ENCODE measurements at regions not wholly inside any gene's neighbourhood (a gene's known extent, or its start where the extent isn't known, plus 50 kb on each side); places are given as distances from the start of the nearest gene placed in this dataset.

DNA sequence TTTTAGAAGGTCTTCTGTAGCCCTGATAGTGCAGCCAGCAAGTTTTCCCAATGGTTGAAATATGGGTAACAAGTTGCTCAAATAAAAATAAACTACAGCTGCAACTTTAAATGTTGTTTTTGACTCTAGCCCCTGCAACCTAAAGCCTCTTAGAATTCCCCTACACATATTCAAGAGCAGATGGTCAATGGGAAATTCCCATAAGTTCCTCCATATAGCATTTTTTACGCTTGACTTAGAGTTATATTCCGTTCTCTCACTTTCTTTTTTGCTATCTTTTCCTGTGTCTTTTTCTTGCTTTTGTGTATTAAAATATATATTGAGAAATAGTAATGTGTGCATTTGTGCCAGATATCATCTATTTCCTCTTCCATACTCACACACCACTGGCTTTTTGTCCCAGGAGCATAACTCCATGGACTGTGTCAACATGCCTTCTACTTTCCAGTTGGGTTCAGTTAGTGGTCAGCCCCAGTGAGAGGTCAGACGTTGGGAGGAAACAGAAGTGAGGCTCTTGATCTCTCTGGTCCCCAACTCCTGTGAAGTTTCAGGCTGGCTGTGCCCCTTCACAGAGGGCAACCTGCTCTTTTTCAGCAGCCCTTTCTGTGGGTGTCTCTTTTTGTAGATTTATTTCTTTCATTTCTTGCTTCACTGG lies 63.3 kb upstream of the TP63 start:
- no peak for DNase-seq (ENCODE audit: extremely low read depth, low read depth)
- TF ChIP-seq, protein P1, sequence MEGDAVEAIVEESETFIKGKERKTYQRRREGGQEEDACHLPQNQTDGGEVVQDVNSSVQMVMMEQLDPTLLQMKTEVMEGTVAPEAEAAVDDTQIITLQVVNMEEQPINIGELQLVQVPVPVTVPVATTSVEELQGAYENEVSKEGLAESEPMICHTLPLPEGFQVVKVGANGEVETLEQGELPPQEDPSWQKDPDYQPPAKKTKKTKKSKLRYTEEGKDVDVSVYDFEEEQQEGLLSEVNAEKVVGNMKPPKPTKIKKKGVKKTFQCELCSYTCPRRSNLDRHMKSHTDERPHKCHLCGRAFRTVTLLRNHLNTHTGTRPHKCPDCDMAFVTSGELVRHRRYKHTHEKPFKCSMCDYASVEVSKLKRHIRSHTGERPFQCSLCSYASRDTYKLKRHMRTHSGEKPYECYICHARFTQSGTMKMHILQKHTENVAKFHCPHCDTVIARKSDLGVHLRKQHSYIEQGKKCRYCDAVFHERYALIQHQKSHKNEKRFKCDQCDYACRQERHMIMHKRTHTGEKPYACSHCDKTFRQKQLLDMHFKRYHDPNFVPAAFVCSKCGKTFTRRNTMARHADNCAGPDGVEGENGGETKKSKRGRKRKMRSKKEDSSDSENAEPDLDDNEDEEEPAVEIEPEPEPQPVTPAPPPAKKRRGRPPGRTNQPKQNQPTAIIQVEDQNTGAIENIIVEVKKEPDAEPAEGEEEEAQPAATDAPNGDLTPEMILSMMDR (IDR thresholded peaks at IDR 0.05; ENCODE audit: low read depth, low read length) = no peak

DNA sequence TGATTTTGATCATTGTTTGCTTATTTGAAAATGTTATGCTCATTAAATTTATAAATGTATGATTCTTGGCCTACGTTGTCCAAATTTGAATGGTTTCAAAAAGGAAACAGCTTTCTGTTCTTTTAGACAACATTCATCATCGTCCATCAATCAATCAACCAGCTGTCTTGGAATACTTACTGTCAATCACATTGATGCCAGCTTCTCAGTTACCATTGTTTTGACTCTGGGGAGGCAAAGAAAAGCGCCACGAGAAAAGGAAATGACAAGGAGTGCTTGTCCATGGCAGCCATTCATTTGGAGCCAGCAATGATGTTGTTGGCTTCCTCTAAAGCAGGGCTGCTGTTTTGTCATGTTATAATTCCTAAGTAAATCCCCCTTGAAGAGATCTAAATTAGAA lies 62.2 kb upstream of the TP63 start:
- DNase-seq (ENCODE audit: extremely low read depth, low read depth) = no peak
- TF ChIP-seq, protein P1 (IDR thresholded peaks at IDR 0.05; ENCODE audit: low read depth, low read length) = no peak

DNA sequence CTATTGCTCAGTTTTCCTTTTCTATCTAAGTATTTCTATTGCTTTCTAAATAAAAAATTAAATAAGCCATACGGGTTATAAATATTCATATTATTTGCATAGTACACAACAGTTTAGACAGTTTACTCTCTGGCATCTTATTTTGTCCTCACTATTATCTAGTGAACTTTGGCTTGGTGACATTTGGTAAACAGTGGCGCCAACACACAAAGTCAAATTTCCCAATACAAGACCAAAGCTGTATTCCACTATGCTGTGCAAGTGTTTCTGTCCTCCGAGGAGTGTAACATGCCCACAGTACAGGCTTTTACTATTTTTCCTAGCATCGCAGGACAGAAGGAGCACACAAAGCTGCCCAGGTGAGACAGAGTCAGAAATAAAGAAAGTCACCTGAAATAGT lies 61.7 kb upstream of the TP63 start:
- no peak for DNase-seq (ENCODE audit: extremely low read depth, low read depth)
- TF ChIP-seq, protein P1 (IDR thresholded peaks at IDR 0.05; ENCODE audit: low read depth, low read length) = no peak

DNA sequence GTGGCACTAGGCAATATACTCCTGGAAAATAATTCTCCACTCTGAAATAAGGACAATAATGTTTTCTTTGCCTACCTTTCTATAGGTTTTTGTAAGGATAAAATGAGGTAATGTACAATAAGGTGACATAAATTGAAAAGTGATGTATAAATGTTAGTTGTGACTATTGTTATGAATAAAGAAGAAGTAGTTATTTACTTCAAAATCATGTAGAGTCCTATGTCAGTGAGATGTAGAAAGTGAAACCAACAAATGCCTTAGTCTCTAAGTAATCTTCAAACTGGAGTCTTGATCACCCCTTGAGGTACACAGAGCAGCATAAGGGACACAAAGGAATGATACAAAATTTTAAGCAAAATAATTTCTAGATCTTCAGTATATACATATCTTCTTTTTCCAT lies 60.3 kb upstream of the TP63 start:
- TF ChIP-seq, protein P1 (IDR thresholded peaks at IDR 0.05; ENCODE audit: low read depth, low read length) = no peak
- DNase-seq (ENCODE audit: extremely low read depth, low read depth) = no peak

DNA sequence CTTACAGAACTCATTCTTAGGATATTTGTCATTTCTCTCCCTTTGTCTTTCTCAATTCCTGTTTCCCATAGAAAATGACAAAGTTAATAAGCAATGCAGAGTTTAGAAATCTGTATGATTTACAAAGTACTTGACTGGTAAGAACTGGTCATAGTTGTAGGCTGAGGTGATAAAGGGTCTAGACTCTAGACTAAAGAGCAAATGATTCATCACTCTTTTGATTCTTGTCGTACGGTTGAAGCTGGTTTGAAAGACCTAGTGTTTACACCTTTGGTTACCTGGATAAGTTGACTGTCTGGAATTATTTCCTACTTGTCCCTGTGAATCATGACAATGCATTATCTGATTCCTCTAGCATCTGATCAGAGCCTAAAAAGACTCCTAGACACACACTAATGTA lies 58.9 kb upstream of the TP63 start:
- DNase-seq (ENCODE audit: extremely low read depth, low read depth) = no peak
- TF ChIP-seq, protein P1 (IDR thresholded peaks at IDR 0.05; ENCODE audit: low read depth, low read length) = no peak

DNA sequence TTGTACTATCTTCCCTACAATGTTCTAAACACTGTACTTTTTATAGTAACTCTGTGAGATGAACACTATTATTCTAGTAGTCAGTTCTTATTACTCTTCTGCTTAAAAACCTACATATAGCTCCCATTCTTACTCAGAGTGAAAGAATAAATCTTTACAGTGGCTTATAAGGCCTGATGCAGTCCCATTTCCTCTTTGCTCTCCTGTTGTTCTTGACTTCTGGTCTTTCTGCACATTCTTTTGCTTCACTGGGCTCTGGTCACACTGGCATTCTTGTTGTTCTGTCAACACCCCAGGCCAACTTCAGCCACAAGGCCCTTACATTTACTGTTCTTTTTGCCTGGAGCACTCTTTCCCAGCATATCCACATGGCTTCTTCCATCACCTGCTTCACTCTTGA lies 58.2 kb upstream of the TP63 start:
- TF ChIP-seq, protein P1 (IDR thresholded peaks at IDR 0.05; ENCODE audit: low read depth, low read length) = no peak
- no peak for DNase-seq (ENCODE audit: extremely low read depth, low read depth)

DNA sequence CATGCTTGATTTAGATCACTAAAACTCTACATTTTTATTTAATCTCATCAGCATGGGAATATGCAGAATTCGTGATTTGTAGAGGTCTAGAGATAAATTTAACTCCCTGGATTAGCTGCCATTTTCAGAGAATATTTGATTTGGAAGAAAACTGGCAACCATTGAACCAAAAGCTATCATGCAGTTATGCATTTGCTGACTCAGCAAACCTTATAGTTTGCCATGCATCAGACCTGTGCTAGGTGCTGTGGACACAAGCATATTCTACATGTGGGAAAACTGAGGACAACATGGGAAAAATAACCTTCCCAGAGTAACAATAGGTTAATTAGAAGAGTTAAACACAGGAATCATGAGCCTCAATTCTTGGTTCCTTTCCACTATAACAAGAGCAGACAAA lies 54.7 kb upstream of the TP63 start:
- no peak for DNase-seq (ENCODE audit: extremely low read depth, low read depth)
- TF ChIP-seq, protein P1 (IDR thresholded peaks at IDR 0.05; ENCODE audit: low read depth, low read length) = no peak
